ENCODE measurements at regions not wholly inside any gene's neighbourhood (a gene's known extent, or its start where the extent isn't known, plus 50 kb on each side); places are given as distances from the start of the nearest gene placed in this dataset.

- TF ChIP-seq CTCF (IDR thresholded peaks at IDR 0.05; ENCODE audit: extremely low read depth in 1 of 2, insufficient read depth in 1 of 2, low read depth in 1 of 2, low read length in 2 of 2) (no peak), JUN (IDR thresholded peaks at IDR 0.05; ENCODE audit: borderline replicate concordance, insufficient read depth, insufficient read length, low read depth) (no peak)
Measured at GRCh38 chr3:22380253-22380652, 629.2 kb upstream of the ZNF385D start.

All from endothelial cell of umbilical vein (primary cell).